Epithelial cell of esophagus (primary cell): ENCODE measurements at regions not wholly inside any gene's neighbourhood (a gene's known extent, or its start where the extent isn't known, plus 50 kb on each side); places are given as distances from the start of the nearest gene placed in this dataset.

ENCODE experiments used
- DNase-seq: peaks from one replicate; pipeline ENCODE4 v3.0.0; 2010; ENCODE audit warnings: low read depth
- H3K4me3 ChIP-seq: 2 replicates; pipeline ENCODE4 v1.5.1; 2011; ENCODE audit warnings: mild to moderate bottlenecking, low read length, control low read depth
- TF ChIP-seq, protein P1 (sequence below): IDR thresholded peaks from 2 replicates; pipeline ENCODE4 v1.5.1; 2011; ENCODE audit warnings: low read depth, mild to moderate bottlenecking, low read length, control low read depth, inconsistent platforms; ENCODE audit not compliant: insufficient read depth; ENCODE audit errors: missing control alignments

DNA sequence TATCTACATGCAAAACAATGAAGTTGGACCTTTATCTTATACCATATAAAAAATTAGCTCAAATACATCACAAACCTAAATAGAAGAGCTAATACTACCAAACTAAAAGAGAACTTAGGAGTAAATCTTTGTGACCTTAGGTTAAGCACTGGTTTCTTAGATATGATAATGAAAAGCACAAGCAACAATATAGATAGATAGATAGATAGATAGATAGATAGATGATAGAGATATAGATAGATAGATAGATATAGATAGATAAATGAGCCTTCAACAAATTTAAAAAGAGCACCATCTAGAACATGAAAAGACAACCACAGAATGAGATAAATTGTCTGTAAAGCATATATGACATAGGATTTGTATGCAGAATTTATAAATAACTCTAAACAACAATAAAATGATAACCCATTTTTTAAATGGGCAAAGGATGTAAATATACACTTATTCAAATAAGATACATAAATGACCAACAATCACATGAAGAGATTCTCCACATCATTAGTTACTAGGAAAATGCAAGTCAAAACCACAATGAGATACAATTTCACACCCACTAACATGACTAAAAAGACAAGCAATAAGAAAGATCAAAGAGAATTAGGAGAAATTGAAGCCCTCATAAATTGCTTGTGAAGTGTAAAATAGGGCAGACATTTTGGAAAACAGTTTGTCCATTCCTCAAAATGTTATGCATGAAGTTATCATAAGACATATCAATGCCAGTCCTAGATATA lies 293.7 kb downstream of the BTG1 start:
- DNase-seq = no peak
- no peak overlapping the region for H3K4me3 ChIP-seq
- TF ChIP-seq, protein P1, sequence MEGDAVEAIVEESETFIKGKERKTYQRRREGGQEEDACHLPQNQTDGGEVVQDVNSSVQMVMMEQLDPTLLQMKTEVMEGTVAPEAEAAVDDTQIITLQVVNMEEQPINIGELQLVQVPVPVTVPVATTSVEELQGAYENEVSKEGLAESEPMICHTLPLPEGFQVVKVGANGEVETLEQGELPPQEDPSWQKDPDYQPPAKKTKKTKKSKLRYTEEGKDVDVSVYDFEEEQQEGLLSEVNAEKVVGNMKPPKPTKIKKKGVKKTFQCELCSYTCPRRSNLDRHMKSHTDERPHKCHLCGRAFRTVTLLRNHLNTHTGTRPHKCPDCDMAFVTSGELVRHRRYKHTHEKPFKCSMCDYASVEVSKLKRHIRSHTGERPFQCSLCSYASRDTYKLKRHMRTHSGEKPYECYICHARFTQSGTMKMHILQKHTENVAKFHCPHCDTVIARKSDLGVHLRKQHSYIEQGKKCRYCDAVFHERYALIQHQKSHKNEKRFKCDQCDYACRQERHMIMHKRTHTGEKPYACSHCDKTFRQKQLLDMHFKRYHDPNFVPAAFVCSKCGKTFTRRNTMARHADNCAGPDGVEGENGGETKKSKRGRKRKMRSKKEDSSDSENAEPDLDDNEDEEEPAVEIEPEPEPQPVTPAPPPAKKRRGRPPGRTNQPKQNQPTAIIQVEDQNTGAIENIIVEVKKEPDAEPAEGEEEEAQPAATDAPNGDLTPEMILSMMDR = no peak

DNA sequence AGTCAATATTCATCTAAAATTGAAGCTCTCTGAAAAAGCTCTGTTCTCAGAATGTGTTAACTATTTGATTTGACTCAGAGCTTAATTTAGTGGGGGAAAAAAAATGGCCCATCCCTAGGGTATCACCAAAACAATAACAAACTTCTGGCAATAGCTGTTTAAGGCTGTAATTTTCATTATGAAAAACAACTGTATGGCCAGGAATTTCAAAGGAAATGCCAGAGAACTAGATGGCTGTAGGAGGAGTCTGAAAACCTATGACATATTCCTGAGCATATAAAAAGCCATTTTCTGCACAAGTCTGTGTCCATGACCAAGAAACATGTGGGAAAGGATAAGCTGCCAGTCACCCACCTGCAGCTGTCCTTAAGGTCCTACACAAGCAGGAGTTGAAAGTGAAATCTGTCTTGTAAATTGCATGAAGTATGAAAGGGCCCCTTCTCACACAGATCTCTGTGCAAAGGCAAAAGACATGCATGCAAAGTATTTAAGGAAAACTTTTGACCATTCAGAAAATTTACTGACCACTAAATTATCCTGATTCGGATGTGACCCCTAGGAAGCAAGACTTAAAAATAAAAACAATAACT lies 299.1 kb downstream of the BTG1 start:
- TF ChIP-seq, protein P1 = no peak
- no peak for DNase-seq

DNA sequence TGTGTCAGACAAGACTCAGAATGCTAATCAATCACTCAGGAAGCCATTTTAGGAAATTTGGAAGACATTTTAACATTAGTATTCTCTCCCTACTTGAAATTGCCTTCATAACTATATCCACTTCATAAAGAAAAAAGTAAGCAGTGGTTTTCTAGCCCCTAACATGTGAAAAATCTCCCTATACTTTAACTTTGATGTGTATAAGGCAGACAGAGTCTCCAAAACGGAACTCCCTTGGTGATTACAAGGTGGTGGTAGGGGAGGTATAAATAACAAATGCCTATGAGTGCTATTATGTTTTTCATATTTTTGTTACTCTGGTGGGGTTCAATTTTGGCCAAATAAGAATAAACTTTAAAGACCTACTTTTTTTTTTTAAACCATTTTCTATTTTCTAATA lies 300.3 kb downstream of the BTG1 start:
- TF ChIP-seq, protein P1 = no peak
- DNase-seq = no peak
- no peak overlapping the region for H3K4me3 ChIP-seq

More for the DNA sequence above, 299.1 kb downstream of the BTG1 start:
- H3K4me3 ChIP-seq = no peak overlapping the region

DNA sequence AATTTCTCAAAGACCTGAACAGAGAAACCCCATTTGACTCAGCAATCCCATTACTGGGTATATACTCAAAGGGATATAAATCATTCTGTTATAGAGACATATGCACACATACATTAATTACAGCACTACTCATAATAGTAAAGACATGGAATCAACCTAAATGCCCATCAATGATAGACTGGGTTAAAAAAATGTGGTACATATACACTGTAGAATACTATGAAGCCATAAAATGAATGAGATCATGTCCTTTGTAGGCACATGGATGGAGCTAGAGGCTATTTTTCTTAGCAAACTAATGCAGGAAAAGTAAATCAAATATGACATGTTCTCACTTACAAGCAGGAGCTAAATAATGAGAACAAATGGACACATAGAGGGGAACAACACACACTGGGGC lies 303.8 kb downstream of the BTG1 start:
- H3K4me3 ChIP-seq = no peak overlapping the region
- TF ChIP-seq, protein P1 = no peak
- no peak for DNase-seq

DNA sequence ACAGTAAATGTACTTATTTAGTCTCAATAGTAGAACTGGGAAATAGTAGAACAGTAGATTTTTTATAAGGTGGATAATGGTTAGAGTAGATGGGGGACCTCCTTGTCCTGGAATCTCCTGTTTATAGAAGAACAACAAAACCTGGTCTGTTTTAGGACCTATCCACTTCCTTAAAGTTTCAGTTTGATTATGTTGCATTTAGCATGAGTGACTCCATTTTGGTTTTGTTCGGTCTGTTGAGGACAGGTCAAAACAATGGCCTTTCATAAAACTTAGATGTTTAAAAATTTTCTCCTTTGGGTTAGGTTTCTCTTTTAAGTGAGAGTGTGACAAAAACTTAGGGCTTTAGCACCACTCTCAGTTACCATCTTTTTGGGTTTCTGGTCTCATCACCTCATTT lies 308.9 kb downstream of the BTG1 start:
- no peak for DNase-seq
- no peak overlapping the region for H3K4me3 ChIP-seq
- TF ChIP-seq, protein P1 = no peak

DNA sequence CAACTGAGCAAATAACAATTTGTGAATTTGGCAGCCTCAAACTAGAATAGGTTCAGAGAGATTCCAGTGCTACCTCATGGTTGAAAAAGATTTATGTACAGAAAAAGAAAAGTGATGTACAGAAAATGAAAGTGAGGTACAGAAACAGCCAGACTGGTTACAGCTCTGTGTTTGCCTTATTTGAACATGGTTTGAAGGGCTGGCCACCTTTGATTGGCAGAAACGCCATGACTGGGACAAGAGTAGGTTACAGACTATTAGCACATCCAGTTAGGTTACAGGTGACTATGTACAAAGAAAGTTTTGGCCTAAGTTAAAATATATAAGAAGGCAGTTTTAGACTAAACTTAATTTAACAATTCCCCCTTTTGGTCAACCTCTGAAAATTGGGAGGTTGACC lies 309.4 kb downstream of the BTG1 start:
- TF ChIP-seq, protein P1 = no peak
- DNase-seq = no peak
- no peak overlapping the region for H3K4me3 ChIP-seq

DNA sequence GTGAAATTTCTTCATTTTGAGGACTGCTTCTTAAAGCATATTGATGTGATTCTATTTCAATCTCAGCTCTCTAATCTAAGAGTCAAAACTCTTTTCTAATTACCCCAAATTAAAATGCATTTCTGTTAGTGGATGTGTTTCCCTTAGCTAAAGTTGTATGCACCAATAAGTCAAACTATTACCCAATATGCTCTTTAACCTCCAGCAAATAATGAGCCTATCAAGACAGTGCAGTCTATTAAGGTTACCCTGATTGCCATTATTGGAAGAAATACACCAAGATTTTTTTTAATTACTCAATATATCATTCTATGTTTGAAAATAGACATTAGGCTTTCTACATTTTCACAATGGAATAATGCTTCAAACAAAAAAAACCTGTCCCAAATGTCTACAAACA lies 310.0 kb downstream of the BTG1 start:
- no peak overlapping the region for H3K4me3 ChIP-seq
- TF ChIP-seq, protein P1 = no peak
- DNase-seq = no peak
